GM18519 (cell line): ENCODE measurements at regions not wholly inside any gene's neighbourhood (a gene's known extent, or its start where the extent isn't known, plus 50 kb on each side); places are given as distances from the start of the nearest gene placed in this dataset.

Source experiments
- ATAC-seq: cut with Tn5 transposase; IDR thresholded peaks from one replicate; pipeline ENCODE4 v1.9.1; 2021; ENCODE audit warnings: mild to moderate bottlenecking, moderate library complexity; ENCODE audit not compliant: unreplicated experiment, low FRiP score

DNA sequence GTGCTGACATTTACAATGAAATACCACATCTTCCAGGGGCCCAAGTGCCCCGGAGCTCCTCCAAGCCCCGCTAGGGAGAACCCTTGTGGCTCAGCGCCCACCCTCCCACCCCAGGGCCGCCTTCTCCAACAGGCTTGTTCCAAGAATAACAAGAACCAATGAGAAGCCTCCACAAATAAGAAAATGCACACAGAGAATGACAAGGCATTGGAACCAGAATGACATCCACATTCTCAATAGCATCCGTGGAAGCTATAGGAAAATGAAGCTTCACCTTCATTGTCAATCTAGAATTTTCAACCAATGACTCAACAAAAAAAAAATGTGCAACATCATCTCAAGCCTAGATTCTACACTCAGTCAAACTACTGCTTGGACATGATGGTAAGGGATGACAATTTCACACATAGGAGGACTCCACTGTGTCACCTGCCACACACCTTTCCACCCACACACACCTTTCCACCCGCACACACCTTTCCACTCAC, 50.4 kb upstream of the PPP2R2D start:
- no peak for ATAC-seq
